ENCODE measurements at regions not wholly inside any gene's neighbourhood (a gene's known extent, or its start where the extent isn't known, plus 50 kb on each side); places are given as distances from the start of the nearest gene placed in this dataset.

DNA sequence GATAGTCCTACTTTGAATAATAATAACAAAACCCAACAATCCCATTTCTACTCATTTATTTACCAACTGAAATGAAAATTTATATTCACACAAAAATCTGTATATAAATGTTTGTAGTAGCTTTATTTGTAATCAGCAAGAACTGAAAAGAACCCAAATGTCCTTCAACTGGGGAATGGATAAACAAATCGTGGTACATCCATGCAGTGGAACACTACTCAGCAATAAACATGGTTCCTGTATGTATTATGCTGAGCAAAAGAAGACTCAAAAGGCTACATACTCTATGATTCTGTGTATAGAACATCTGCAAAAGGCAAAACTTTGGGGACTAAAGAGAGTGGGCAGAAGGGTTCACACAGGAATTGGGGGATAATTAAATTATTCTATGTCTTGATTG is 136.1 kb upstream of the HAND1 start:
- no peak for TF ChIP-seq TCF12 (IDR thresholded peaks at IDR 0.05; ENCODE audit: low read depth)
- TF ChIP-seq, protein P1, sequence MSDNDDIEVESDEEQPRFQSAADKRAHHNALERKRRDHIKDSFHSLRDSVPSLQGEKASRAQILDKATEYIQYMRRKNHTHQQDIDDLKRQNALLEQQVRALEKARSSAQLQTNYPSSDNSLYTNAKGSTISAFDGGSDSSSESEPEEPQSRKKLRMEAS (IDR thresholded peaks at IDR 0.05) = no peak

DNA sequence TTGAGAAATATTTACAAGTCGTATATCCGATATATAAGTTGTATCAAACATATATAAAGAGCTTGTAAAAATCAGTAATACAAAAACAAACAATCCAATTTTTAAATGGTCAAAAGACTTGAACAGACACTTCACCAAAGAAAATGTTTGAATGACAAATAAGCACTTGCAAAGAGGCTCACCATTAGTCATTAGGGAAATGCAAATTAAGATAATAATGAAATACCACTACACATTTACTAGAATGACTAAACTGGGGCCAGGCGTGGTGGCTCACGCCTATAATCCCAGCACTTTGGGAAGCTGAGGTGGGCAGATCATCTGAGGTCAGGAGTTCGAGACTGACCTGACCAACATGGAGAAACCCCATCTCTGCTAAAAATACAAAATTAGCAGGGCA is 134.6 kb upstream of the HAND1 start:
- TF ChIP-seq TAF1 (IDR thresholded peaks at IDR 0.05; ENCODE audit: low read depth) = no peak
- TF ChIP-seq TCF12 (IDR thresholded peaks at IDR 0.05; ENCODE audit: low read depth) = no peak
- TF ChIP-seq, protein P1 (IDR thresholded peaks at IDR 0.05) = no peak
- TF ChIP-seq EGR1 (IDR thresholded peaks at IDR 0.05) = no peak
- no peak for TF ChIP-seq CEBPB (IDR thresholded peaks at IDR 0.05)
- TF ChIP-seq, protein P2, sequence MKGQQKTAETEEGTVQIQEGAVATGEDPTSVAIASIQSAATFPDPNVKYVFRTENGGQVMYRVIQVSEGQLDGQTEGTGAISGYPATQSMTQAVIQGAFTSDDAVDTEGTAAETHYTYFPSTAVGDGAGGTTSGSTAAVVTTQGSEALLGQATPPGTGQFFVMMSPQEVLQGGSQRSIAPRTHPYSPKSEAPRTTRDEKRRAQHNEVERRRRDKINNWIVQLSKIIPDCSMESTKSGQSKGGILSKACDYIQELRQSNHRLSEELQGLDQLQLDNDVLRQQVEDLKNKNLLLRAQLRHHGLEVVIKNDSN (IDR thresholded peaks at IDR 0.05) = no peak
- no peak for TF ChIP-seq TEAD4 (IDR thresholded peaks at IDR 0.05)
- TF ChIP-seq FOXM1 (IDR thresholded peaks at IDR 0.05; ENCODE audit: borderline replicate concordance, low read depth) = no peak
- no peak for TF ChIP-seq RAD21 (IDR thresholded peaks at IDR 0.05; ENCODE audit: low read depth)
- TF ChIP-seq ZBTB7A (IDR thresholded peaks at IDR 0.05; ENCODE audit: low read depth) = no peak
- no peak for TF ChIP-seq EP300 (IDR thresholded peaks at IDR 0.05; ENCODE audit: borderline replicate concordance)
- TF ChIP-seq NFIC (IDR thresholded peaks at IDR 0.05) = no peak
- TF ChIP-seq, protein P3, sequence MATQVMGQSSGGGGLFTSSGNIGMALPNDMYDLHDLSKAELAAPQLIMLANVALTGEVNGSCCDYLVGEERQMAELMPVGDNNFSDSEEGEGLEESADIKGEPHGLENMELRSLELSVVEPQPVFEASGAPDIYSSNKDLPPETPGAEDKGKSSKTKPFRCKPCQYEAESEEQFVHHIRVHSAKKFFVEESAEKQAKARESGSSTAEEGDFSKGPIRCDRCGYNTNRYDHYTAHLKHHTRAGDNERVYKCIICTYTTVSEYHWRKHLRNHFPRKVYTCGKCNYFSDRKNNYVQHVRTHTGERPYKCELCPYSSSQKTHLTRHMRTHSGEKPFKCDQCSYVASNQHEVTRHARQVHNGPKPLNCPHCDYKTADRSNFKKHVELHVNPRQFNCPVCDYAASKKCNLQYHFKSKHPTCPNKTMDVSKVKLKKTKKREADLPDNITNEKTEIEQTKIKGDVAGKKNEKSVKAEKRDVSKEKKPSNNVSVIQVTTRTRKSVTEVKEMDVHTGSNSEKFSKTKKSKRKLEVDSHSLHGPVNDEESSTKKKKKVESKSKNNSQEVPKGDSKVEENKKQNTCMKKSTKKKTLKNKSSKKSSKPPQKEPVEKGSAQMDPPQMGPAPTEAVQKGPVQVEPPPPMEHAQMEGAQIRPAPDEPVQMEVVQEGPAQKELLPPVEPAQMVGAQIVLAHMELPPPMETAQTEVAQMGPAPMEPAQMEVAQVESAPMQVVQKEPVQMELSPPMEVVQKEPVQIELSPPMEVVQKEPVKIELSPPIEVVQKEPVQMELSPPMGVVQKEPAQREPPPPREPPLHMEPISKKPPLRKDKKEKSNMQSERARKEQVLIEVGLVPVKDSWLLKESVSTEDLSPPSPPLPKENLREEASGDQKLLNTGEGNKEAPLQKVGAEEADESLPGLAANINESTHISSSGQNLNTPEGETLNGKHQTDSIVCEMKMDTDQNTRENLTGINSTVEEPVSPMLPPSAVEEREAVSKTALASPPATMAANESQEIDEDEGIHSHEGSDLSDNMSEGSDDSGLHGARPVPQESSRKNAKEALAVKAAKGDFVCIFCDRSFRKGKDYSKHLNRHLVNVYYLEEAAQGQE (IDR thresholded peaks at IDR 0.05; ENCODE audit: low read depth) = no peak
- TF ChIP-seq CREB1 (IDR thresholded peaks at IDR 0.05; ENCODE audit: low read depth) = no peak
- no peak for TF ChIP-seq YY1 (IDR thresholded peaks at IDR 0.05; ENCODE audit: low read depth)

DNA sequence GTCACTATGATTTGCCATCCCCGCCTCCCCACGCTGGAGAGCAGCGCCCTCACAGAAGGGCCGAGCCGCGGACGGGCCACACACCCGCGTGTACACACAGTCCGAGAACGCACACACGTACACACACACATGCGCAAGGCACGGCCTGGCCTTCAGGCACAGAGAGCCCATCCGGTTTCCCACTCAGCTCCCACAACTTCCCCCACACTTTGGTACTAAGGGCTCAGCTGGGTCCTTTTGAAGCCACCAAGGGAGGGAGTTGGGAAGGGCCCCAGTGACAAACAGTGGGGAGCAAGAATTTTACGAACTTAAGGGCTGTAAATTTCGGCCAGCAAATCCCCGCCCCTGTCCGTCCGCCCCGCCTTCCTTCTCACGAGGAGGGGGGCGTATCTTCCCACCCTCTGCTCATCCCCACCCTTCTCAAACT is 133.3 kb upstream of the HAND1 start:
- TF ChIP-seq CEBPB (IDR thresholded peaks at IDR 0.05) = no peak
- TF ChIP-seq NFIC (IDR thresholded peaks at IDR 0.05) = no peak
- no peak for TF ChIP-seq CREB1 (IDR thresholded peaks at IDR 0.05; ENCODE audit: low read depth)
- TF ChIP-seq RAD21 (IDR thresholded peaks at IDR 0.05; ENCODE audit: low read depth) = no peak
- no peak for TF ChIP-seq TEAD4 (IDR thresholded peaks at IDR 0.05)
- TF ChIP-seq TAF1 (IDR thresholded peaks at IDR 0.05; ENCODE audit: low read depth) = no peak

DNA sequence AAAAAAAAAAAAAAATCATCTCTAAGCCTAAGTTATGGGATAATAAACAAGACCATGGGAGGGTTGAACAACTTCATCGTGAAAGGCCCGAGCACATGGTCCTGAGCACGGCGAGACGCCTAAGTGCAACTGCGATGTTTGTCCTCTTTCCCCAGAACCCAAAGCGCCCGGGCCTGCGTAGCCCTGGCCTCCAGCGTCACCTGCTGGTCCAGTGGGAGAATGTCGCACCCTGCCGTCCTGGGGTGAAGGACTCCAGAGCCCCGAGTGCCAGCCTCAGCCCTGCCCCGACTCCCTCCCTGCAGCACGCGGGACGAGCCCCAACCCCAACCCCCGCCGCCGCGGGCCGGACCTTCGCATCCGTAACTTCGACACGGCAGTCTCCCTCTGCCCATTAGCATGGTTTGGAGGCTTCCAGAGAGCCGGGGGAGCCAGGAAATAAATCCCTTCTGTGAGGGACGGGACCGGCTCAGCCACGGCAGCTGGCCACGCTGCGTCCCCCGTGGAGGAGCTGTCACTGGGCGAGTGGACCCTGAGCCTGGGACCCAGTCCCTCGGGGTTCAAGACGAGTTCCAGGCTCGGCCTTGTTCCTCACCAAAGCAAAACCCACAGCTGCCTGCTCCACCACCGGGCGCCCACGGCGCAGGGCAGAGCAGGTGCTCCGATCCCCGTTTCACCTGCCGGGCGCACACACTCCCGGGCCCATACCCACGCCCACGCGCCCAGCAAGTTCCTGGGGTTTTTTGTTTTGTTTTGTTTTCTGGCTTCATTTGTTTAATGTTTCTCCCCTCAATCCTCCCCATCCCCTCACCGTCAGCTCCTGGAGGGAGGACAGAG is 132.5 kb upstream of the HAND1 start:
- TF ChIP-seq RAD21 (IDR thresholded peaks at IDR 0.05; ENCODE audit: low read depth) (peak; percentile 99), TEAD4 (IDR thresholded peaks at IDR 0.05) (peak; percentile 48; the same call in 1 of the 2 replicates), ZBTB7A (IDR thresholded peaks at IDR 0.05; ENCODE audit: low read depth) (no peak)
- TF ChIP-seq, protein P2 (IDR thresholded peaks at IDR 0.05) = no peak
- TF ChIP-seq, protein P1 (IDR thresholded peaks at IDR 0.05) = peak; percentile 86

DNA sequence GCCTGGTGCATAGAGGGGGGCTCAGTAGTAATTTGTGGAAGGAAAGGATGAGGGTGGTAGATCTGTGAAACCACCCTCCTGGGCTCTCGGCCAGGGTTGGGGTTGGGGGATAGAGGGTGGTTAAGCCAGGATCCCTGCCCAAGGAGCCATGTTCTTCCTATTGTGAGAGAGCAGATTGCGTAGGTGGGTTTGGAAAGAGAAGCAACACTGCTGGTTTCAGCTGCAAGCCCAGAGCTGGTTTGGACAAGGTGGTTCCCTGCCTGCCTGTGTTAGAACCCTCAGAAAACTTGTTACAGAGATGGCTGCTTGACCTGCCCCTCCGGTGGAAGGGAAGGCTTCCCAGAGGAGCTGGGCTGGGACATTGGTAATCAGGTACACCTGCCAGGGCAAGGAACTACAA is 131.2 kb upstream of the HAND1 start:
- TF ChIP-seq NFIC (IDR thresholded peaks at IDR 0.05) (no peak), FOXM1 (IDR thresholded peaks at IDR 0.05; ENCODE audit: borderline replicate concordance, low read depth) (no peak), YY1 (IDR thresholded peaks at IDR 0.05; ENCODE audit: low read depth) (no peak), TCF12 (IDR thresholded peaks at IDR 0.05; ENCODE audit: low read depth) (no peak), CREB1 (IDR thresholded peaks at IDR 0.05; ENCODE audit: low read depth) (no peak), EGR1 (IDR thresholded peaks at IDR 0.05) (no peak), ZBTB7A (IDR thresholded peaks at IDR 0.05; ENCODE audit: low read depth) (no peak), EP300 (IDR thresholded peaks at IDR 0.05; ENCODE audit: borderline replicate concordance) (no peak), TEAD4 (IDR thresholded peaks at IDR 0.05) (no peak), RAD21 (IDR thresholded peaks at IDR 0.05; ENCODE audit: low read depth) (no peak), CEBPB (IDR thresholded peaks at IDR 0.05) (no peak), TAF1 (IDR thresholded peaks at IDR 0.05; ENCODE audit: low read depth) (no peak)
- TF ChIP-seq, protein P3 (IDR thresholded peaks at IDR 0.05; ENCODE audit: low read depth) = no peak
- TF ChIP-seq, protein P1 (IDR thresholded peaks at IDR 0.05) = no peak
- TF ChIP-seq, protein P2 (IDR thresholded peaks at IDR 0.05) = no peak
